NCI-H2107 treated with DMSO at 0.1 percent for 48 hours (cell line): ENCODE measurements at regions not wholly inside any gene's neighbourhood (a gene's known extent, or its start where the extent isn't known, plus 50 kb on each side); places are given as distances from the start of the nearest gene placed in this dataset.
"Not testable (repeated sequence)": the region's sequence is repeated elsewhere in the genome, so short reads cannot be mapped to it uniquely, and the experiment has no call there.

ENCODE experiments used
- DNase-seq: peaks from one replicate; lab custom pipeline; 2025; ENCODE audit not compliant: unreplicated experiment; lab: John Stamatoyannopoulos, UW

GRCh38 chr9:109972026-109972882 is 192.3 kb downstream of the PALM2AKAP2 start:
- DNase-seq = no peak

DNA sequence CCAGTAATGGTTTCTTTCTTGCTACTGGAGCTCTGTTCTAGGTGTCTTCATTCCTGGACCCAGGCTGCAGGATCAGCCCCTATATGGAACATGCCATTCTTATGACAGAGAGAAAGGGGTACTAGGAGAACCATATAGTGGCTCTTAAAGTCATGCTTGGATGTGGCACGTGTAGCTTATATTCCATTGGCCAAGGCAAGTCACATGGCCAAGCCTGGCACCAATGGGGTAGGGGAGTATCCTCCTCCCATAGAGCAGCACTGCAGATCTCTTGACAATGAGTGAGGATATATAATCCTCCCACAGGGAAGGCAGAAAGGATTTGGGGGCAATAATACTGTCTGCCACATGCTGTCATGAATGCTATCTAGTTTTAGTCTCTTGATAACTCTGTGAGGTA is 193.3 kb downstream of the PALM2AKAP2 start:
- DNase-seq = no peak

DNA sequence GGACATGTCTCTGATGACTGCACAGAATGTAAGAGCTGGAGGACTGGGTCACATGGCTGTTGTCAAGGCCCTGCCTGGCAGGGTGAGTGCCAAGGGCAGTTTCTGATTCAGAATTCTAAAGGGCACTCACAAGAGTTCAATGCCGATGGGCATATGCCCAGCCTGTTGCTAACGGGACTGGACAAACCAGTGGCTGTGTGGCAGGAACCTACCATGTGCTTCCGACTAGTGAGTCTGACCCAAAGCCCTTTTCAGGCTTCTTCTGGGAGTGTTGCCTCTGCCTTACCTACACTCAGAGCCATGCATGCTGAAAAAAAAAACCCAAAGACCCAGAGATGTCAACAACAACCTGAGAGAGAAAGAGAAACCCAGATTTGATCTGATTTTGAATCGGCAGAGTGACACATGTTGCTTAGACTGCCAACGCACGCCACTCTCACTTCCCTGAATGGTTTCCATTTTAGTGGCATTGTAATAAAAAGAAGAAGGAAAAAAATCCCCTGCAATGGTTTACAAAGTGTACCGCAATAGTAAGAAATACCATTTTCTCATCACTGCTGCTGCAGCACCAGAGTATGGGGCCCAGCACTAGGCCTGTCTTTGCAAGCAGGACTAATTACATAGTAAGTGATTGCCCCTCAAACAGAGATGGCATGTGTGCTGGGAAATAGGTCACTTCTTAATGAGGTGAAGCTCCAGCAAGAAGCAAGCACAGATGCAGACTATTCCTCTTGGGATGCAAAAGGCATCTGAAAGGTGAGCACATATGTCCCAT is 194.3 kb downstream of the PALM2AKAP2 start:
- no peak for DNase-seq

DNA sequence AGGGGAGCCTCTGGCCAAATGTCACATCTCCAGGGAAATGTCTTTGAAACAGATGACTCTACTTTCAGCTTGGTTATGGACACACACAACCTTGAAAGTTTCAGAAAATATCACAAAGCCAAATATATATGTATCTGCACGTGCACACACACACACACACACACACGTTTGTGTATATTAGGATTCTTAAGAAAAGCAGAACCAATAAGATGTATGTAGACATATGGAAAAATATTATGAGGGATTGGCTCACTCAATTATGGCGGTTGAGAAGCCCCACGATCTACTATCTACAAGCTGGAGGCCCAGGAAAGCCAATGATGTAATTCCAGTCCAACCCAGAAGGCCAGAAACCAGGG is 194.9 kb downstream of the PALM2AKAP2 start:
- no peak for DNase-seq

GRCh38 chr9:109975574-109976295 is 195.7 kb downstream of the PALM2AKAP2 start:
- no peak for DNase-seq

- DNase-seq = no peak
These were observed 196.3 kb downstream of the PALM2AKAP2 start for GRCh38 chr9:109976303-109976702.

- no peak for DNase-seq
These were observed 197.5 kb downstream of the PALM2AKAP2 start for GRCh38 chr9:109977521-109977920.

DNA sequence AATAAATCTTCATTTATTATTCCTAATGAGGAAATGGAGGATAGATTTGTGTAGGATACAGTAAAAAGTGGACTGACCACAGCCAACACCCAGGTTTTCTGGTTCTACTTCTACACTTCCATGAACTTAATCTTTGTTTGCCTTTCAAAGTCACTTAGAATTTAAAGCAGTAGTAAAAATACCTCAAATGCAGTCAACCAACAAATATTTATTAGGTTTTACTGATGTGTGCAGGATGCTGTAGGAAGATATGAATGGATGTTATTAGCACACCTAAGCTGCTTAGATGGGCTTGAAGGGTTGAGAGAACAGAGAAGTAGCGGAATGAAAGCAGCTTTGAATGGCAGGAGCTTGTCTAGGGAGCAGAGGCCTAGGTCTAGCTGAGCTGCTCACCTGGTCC is 201.1 kb downstream of the PALM2AKAP2 start:
- no peak for DNase-seq

- DNase-seq = no peak
These were observed 206.6 kb downstream of the PALM2AKAP2 start for GRCh38 chr9:109986521-109986991.

DNA sequence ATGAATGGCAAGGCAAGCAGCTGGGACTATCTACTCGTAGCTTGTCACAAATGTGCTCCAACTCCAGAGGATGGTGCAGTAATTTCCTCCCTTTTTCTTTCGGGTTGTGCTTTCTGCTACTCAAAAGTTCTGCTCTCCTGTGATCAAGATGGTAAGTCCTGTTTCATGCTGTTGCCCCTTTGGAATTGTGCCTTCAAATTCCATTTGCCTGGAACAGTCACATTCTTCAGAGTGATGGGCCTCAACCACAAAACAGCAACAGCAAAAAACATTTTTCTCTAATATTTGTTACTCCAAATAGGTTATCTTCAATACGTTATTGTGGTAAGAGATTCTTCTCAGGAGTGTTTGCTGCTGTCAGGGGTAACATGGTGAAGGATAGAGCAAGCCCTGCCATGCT is 209.3 kb downstream of the PALM2AKAP2 start:
- DNase-seq = no peak

GRCh38 chr9:109990541-109990940 is 210.5 kb downstream of the PALM2AKAP2 start:
- DNase-seq = no peak

DNA sequence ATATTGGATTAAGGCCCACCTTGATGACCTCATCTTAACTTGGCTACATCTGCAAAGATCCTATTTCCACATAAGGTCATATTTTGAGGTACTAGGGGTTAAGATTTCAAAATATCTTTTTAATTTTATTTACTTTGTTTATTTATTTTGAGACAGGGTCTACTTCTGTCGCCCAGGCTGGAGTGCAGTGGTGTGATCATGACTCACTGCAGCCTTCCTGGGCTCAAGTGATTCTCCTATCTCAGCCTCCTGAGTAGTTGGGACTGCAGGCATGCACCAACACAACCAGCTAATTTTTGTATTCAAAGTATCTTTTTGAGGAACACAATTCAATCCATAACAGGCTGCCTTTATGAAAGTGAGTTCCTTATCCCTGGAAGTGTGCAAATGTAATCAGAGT is 212.3 kb downstream of the PALM2AKAP2 start:
- DNase-seq = no peak

- DNase-seq = no peak
These were observed 213.4 kb downstream of the PALM2AKAP2 start for GRCh38 chr9:109993250-109993978.

DNA sequence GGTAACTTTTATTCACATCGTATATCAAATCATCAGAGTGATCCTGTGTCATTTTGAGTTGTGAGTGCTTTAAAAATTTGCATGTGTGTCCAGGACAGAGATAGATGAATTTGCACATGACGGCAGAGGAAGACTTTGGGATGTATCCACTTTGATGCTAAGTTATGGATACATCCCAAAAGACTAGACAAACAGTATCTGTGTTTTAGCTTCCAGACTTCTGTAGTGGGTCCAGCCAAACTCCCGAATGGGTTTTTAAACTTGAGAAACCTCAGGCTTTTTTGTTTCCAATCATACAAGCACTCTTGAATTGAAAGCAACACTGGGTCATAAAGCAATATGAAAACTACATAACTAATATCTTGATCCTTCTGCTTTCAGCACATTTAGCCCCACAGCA is 213.8 kb downstream of the C9orf152 start:
- DNase-seq = no peak

DNA sequence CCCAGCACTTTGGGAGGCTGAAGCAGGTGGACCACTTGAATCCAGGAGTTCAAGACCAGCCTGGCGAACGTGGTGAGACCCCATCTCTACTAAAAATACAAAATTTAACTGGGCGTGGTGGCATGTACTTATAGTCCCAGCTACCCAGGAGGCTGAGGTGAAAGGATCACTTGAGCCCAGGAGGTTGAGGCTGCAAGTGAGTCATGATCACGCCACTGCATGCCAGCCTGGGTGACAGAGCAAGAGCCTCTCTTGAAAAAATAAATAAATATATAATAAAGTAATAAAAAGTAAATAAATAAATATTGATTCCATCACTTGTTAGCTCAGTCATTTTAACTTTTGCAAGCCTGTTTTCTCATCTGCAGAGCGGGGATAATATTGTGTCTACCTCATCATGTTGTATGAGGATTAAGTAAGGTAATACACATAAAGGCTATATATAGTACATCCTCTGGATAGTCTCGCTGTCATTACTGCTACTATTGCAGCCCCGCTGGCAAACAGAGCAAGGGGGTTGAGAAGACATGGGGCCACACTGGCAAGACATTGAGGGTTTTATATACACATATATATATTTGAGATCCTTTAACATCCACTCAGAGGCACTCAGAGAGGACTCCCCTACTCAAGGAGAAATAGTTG is 210.9 kb downstream of the C9orf152 start:
- DNase-seq = no peak

DNA sequence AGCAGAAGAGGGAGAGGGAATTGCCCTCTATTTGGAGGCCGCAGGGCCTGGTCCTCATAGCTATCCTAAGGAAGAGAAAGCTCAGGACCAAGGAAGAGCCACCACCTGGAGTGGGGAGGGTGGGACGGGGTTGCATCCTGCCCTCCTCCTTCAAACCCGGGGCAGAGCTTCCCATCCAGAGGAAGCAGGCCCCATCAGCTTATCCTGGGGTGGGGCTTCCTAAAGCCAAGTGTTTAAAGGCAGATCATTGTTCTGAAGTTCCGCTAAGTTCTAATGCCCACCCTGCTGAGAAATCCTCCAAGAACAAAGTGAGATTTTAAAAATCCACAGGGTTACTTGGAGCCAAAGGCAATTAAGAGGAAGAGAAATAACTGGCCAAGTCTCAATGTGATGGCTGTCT is 210.3 kb downstream of the C9orf152 start:
- DNase-seq = no peak

- not testable (repeated sequence) for DNase-seq
These were observed 202.4 kb downstream of the C9orf152 start for GRCh38 chr9:110005521-110005920.

- DNase-seq = no peak
These were observed 201.3 kb downstream of the C9orf152 start for GRCh38 chr9:110006657-110007056.

DNA sequence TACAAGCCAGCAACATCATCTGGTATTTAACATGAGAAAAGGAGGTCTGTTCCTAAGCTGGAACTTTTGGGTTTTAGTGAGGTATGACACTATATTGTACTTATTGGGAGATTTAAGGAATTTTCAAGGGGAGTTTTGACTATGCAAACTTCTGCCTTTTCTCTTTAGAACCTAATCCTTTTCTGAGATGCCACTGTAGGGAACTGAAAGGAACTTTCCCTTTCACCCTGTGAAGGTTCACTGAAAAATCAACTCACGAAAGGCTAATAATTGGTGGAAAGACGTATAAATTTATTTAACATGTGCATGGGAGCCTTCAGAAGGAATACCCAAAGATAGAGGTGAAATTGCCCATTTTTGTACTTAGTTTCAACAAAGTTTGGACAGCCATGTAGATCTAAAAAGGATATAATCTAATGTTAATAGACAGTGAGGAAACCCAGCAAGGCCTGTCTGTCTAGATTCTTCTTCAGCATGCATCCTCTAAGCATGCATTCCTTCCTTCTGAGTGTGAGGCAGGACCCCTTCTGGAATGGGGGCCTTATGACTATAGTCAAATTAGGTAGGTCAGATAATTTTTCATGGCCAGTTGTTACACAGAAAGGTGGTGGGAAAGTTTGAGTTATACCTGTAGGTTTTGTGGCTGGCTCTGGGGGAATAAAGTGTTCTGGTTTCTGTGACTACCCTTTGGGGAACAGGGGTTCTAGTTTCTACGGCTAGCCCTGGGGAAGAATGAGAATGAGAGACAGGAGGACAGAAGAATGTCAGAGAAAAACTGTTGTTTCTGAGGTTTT is 200.3 kb downstream of the C9orf152 start:
- no peak for DNase-seq

DNA sequence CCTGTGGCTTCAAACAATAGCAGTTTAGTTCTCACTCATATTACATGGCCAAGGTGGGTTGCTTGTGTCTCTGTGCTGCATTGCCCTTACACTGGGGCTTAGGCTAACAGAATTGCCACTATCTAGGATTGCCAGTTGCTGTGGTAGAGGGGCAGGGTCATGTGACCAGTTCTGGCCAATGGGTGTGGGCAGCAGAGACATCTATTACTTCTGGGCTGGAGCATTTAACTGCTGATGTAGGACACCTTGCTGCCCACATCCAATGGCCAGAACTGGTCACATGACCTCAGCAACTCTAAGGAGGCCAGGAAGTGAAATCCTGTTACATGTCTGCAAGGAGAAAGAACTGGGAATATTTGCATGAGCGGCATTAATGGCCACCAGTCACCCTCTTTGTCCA is 199.3 kb downstream of the C9orf152 start:
- DNase-seq = no peak
